ENCODE measurements at regions not wholly inside any gene's neighbourhood (a gene's known extent, or its start where the extent isn't known, plus 50 kb on each side); places are given as distances from the start of the nearest gene placed in this dataset.
"Not testable (repeated sequence)": the region's sequence is repeated elsewhere in the genome, so short reads cannot be mapped to it uniquely, and the experiment has no call there.

GRCh38 chr12:33184161-33184560, 255.5 kb downstream of the SYT10 start:
- Histone ChIP-seq H3K27ac (no peak overlapping the region), H3K4me1 (no peaks in the 10 kb centered on the region), H3K27me3 (no peaks in the 10 kb centered on the region), H3K36me3 (no peaks in the 10 kb centered on the region), H3K4me3 (no peak overlapping the region), H3K9me3 (peaks cover 0 to 2% (median 0%) of the 10 kb centered on the region in 3 donors)
- 35 to 57% methylated on average over 3 of the region's 3 CpGs for WGBS, 2 donors
- intact Hi-C loops (cut with DNase I) = no loop called here
- TF ChIP-seq CTCF (IDR thresholded peaks at IDR 0.05) (no peak), POLR2A (IDR thresholded peaks at IDR 0.05) (no peak)
- no peak for DNase-seq

GRCh38 chr12:33182485-33182884, 257.1 kb downstream of the SYT10 start:
- Histone ChIP-seq H3K27ac (no peak overlapping the region), H3K4me1 (no peaks in the 10 kb centered on the region), H3K36me3 (no peaks in the 10 kb centered on the region), H3K9me3 (no peaks in the 10 kb centered on the region), H3K4me3 (no peak overlapping the region), H3K27me3 (no peaks in the 10 kb centered on the region)
- intact Hi-C loops (cut with DNase I) = no loop called here
- TF ChIP-seq POLR2A (IDR thresholded peaks at IDR 0.05) = no peak
- TF ChIP-seq CTCF (IDR thresholded peaks at IDR 0.05) = no peak
- WGBS, 2 donors = 15 to 32% methylated on average over 1 of the region's 1 CpG
- no peak for DNase-seq

- H3K4me1 ChIP-seq = no peaks in the 10 kb centered on the region
- H3K9me3 ChIP-seq = no peaks in the 10 kb centered on the region
- DNase-seq = no peak
- WGBS, 2 donors = 64 to 68% methylated on average over 1 of the region's 1 CpG
- intact Hi-C loops (cut with DNase I) = no loop called here
- H3K27ac ChIP-seq = no peak overlapping the region
- H3K4me3 ChIP-seq = no peak overlapping the region
- TF ChIP-seq CTCF (IDR thresholded peaks at IDR 0.05) (no peak), POLR2A (IDR thresholded peaks at IDR 0.05) (no peak)
- no peaks in the 10 kb centered on the region for H3K36me3 ChIP-seq
- no peaks in the 10 kb centered on the region for H3K27me3 ChIP-seq
Observed at GRCh38 chr12:33180918-33181317, 258.7 kb downstream of the SYT10 start.

- H3K4me1 ChIP-seq; H3K27ac ChIP-seq; DNase-seq; H3K9me3 ChIP-seq; H3K4me3 ChIP-seq; H3K36me3 ChIP-seq; H3K27me3 ChIP-seq; intact Hi-C loops (cut with DNase I): not testable (repeated sequence)
- WGBS, 2 donors = 67 to 68% methylated on average over 3 of the region's 3 CpGs
Observed at GRCh38 chr12:33166260-33166659, 269.7 kb upstream of the PKP2 start.

GRCh38 chr12:33156042-33156441, 259.5 kb upstream of the PKP2 start:
- Histone ChIP-seq H3K36me3 (no peaks in the 10 kb centered on the region), H3K9me3 (peaks cover 0 to 20% (median 0%) of the 10 kb centered on the region in 3 donors), H3K27ac (no peak overlapping the region), H3K4me1 (no peaks in the 10 kb centered on the region), H3K27me3 (no peaks in the 10 kb centered on the region), H3K4me3 (no peak overlapping the region)
- DNase-seq = no peak
- intact Hi-C loops (cut with DNase I) = no loop called here
- TF ChIP-seq POLR2A (IDR thresholded peaks at IDR 0.05) (no peak), CTCF (IDR thresholded peaks at IDR 0.05) (no peak)
- WGBS, 2 donors = 68 to 76% methylated on average over 4 of the region's 4 CpGs

GRCh38 chr12:33147292-33147691, 250.7 kb upstream of the PKP2 start:
- H3K27me3 ChIP-seq; H3K27ac ChIP-seq; H3K36me3 ChIP-seq; H3K4me1 ChIP-seq; DNase-seq; intact Hi-C loops (cut with DNase I); H3K4me3 ChIP-seq: not testable (repeated sequence)
- H3K9me3 ChIP-seq = peaks cover 0 to 19% (median 0%) of the 10 kb centered on the region in 3 donors
- 100% methylated on average over 1 of the region's 8 CpGs; no CpG with 5 or more reads in 1 of the 2 donors for WGBS, 2 donors

All from esophagus squamous epithelium (tissue), 5 donors.